ENCODE measurements at regions not wholly inside any gene's neighbourhood (a gene's known extent, or its start where the extent isn't known, plus 50 kb on each side); places are given as distances from the start of the nearest gene placed in this dataset.
"Not testable (repeated sequence)": the region's sequence is repeated elsewhere in the genome, so short reads cannot be mapped to it uniquely, and the experiment has no call there.

DNA sequence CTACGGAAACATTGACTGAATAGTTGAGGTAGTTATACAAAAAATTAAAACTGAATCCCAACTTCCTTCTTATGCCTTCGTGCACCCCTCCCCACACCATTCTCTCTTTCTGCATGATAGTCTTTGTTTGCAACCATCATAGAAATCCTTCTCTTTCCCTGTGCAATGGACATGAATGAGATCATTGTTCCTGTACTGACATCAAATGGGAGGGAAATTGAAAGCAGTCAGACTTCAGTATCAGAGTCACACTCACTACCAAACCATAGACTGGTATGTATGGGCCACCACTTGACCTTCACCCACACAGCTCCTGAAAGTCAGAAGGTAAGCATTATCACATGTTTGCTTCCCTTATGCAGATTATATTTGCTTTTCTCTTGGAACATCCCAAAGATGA is 782.8 kb downstream of the BCL11A start:
- H3K4me3 ChIP-seq (ENCODE audit: low read depth, low read length) = no peak overlapping the region

DNA sequence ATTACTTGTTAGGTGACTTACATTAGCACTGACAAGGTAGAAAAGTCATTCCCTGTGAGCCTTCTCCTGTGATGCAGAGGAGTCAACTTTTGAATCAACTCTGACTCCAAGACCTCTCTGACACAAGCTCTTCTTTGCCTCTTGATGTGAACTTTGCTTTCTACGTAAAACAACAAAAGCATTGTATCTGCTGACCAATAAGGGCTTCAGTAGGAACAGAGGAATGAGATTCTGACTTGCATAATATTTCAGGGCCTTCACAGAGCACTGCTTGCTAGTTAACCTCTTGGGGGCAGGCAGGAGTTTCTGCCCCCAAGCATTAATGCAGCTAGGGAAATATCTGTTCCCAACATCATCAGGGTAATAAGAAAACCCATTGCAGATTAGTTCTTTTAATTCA is 791.5 kb downstream of the BCL11A start:
- H3K4me3 ChIP-seq (ENCODE audit: low read depth, low read length) = no peak overlapping the region

DNA sequence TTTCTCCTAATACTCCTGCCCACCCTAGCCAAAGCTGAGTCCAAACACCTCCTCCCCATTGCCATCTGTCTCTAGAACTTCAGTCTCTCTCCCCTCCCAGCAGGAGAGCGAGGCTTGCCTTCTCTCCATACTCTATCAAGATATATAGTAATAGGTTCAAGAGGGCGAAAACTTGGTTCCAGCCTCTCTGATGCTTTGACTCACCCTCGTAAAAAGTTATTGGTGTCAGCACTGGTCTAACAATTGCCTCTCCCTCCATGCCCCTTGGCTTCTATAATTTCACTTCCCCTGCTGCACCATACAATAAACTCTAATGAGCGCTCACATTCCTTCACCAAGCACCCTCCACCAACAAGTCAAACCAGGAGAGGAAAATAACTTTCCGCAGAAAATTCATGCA is 797.3 kb downstream of the BCL11A start:
- H3K4me3 ChIP-seq (ENCODE audit: low read depth, low read length) = no peak overlapping the region

DNA sequence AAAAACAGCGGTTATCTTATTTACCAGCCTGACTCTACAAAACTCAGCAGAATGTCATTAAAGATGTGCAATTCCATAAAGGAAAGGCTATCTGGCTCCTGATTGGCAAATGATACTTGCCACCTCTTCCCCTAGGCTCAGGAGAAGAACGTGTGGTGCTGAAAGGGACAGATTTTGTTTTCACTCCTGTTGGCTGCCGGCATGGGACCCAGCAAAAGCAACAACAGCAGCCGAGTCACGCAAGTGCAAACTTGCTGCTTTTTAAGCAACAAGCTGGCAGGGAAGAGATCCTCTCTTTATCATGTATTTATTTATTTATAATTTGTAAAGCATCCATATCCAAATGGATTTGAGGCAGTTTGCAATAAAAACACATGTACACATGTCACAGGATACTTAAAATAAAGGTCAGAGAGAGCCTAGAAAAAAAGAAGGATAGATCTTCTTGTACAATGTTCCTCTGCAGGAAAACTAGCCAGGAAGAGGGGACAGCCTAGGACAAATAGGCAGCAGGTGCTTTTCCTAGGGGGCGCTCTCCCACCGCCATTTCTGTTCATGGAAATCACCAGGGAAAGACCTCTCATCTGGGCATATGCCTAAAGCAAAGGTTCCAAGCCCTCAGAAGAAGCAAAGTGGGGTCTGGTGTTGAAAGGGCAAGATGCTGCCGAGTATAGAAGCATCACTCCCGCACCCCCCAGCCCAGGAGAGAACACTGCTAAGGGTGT is 799.3 kb downstream of the BCL11A start:
- no peak overlapping the region for H3K4me3 ChIP-seq (ENCODE audit: low read depth, low read length)

DNA sequence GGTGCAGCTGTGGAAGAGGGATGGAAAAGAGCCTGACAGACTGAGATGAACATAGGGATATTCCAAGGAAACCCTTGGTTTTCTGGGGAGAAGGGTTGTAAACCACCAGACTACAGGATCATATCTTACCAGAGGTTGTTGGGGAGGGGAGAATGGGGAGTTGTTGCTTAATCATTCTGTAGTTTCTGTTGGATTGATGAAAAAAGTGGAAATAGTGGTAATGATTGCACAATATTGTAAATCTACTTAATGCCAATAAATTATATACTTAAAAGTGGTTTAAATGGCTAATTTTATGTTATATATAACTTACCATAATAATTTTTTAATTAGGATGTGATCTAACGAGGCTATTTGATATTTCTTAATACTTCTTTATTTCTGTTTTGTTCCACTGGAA is 800.9 kb downstream of the BCL11A start:
- no peak overlapping the region for H3K4me3 ChIP-seq (ENCODE audit: low read depth, low read length)

DNA sequence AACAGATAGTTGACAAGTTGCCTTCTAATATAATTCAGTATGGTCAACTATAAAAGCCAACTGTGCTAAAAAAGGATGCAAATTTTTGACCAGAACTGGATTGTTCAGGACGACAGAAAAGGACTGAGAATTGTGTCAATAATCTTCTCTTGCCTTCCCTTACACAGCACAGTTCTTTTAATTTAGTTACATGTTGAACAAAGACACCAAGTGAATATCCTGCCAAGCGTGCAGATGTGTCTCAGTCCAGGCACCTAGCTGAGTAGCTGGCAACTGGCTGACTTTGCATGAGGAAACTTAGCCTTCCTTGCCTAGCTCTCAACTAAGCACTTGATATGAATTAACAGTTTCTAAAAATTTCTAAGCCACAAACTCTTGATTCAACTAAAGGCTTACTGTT is 801.4 kb downstream of the BCL11A start:
- no peak overlapping the region for H3K4me3 ChIP-seq (ENCODE audit: low read depth, low read length)

DNA sequence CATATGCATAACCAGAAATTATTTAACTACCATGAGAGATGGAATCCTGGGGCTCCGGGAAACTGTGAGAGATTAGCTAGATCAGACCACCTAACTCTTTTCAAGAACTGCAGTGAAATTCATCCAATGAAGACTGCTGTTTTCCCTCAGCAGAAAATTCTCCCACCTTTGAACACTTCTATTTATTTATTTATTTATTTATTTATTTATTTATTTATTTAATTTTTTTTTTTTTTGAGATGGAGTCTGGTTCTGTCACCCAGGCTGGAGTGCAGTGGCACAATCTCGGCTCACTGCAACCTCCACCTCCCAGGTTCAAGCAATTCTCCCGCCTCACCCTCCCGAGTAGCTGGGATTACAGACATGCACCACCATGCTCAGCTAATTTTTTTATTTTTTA is 802.2 kb downstream of the BCL11A start:
- not testable (repeated sequence) for H3K4me3 ChIP-seq (ENCODE audit: low read depth, low read length)

DNA sequence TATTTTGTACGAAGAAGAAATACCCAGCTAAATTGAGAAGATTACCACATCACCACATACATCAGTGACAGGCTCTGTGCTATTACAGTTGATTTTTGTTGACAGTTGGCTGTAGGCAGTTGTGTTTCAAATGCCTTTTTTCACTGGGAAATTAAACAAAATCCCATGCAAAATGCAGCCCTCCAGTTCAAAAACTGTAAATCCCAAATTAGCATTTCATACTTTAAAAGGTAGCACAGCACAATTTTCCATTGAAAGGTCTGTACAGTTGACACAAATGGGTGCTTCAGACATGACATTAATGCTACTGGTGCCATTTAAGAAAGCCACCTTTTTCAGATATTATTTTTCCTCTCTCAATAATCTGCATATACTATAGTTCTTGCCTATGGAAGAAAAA is 807.2 kb downstream of the BCL11A start:
- H3K4me3 ChIP-seq (ENCODE audit: low read depth, low read length) = no peak overlapping the region

DNA sequence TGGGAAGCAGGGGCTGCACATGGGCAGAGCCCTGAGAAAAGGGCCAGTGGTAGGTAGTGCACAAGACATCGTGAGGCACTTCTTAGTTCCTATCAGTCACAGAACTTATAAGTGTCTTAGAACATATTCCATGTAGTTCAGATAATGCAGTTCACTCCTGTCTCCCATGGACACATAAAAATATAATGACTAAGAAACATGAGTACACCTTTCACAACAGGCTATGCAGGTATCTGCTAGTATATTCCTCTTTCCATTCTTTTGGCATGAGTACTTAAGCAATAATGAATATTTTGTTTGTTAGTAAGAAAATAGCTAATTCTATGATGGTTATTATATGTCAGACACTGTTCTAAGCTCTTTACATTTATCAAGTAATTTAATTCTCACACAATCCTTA is 808.4 kb downstream of the BCL11A start:
- H3K4me3 ChIP-seq (ENCODE audit: low read depth, low read length) = no peak overlapping the region

DNA sequence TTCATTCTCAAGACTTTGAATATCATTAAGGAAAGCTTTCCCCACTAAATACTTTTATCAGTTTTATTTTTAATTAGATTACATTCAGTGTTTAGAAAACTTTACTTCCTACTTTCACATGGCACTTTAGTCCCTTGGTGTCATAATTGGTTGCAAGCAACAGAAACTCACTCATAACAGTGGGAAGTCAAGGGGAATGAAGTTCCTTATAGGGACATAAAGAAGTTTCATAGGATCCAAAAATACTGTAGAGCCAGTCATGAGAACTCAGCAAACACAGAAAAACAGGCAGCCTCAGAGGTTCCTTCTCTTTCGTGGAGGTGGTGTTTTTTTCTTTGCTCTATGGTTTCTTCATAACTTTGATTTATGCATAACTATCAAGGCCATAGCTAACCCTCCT is 809.0 kb downstream of the BCL11A start:
- no peak overlapping the region for H3K4me3 ChIP-seq (ENCODE audit: low read depth, low read length)

DNA sequence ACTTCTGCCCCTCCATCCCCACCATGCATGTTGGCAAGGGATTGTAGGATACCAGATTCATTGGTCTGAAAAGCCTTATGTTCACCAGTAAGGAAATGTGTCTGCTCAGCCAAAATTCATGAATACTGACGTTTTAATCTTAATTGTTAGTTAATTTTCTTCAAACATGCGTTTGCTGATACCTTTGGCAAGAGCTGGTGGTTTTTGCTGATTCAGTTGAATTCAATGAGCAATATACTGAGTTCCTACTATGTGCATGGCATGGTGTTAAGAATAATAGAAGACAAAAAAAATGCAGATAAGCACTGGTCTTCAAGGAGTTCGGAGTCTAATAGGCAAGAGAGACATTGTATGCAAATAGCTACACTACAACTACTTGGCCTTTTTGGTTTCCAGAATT is 811.6 kb downstream of the BCL11A start:
- no peak overlapping the region for H3K4me3 ChIP-seq (ENCODE audit: low read depth, low read length)

DNA sequence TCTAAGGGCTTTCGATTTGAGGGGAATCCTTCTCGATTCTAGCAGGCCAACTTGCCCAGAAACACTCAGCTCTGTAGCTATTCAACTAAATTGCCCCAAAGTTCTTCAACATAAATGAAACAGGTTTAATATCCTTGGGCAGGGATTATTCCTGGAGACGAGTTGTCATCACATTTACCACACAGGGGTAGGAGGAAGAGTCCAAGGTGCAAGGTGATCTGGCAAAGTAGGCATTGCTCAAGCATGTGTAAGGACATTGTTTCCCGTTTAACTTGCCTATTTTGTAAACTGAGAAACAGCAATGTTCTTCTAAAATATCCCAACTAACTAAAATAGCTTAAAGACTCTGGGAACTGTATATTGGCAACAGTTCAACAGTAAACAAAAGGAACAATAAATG is 814.3 kb downstream of the BCL11A start:
- no peak overlapping the region for H3K4me3 ChIP-seq (ENCODE audit: low read depth, low read length)

DNA sequence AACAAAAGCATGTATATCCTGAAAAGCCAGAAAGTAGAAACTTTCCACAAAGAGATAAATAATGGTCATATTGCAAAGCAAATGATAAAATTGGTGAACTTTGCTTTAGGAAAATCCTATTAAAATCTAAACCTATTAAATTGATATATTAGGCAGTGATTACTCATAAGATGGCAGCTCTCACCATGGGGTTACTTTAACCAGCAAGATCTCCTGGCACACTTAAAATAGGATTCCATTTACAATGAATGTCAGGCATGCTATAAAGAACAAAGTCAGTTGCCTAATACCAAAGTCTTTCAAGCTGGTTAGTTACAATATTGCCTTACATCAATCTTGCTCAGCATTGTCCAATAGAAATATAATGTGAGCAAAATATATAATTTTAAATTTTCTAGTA is 816.2 kb downstream of the BCL11A start:
- no peak overlapping the region for H3K4me3 ChIP-seq (ENCODE audit: low read depth, low read length)

DNA sequence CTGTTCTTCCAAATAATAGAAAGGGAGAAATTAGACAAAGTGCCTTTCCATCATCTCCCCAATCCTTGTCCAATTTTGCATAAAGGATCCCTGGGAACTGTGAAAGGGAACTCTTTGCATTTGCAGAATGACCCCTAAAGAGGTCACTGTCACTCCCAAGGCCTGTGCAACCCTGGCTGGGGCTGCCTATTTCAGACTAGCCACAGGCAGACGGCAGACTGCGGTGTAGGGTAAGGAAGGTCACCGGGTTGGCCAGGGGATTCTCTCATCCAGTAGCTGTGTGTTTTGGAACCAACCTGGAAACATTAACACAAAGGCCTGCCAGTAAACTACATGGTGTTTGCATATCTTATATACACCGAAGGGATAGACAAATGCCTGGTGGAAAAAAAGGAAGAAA is 818.7 kb downstream of the BCL11A start:
- H3K4me3 ChIP-seq (ENCODE audit: low read depth, low read length) = no peak overlapping the region

DNA sequence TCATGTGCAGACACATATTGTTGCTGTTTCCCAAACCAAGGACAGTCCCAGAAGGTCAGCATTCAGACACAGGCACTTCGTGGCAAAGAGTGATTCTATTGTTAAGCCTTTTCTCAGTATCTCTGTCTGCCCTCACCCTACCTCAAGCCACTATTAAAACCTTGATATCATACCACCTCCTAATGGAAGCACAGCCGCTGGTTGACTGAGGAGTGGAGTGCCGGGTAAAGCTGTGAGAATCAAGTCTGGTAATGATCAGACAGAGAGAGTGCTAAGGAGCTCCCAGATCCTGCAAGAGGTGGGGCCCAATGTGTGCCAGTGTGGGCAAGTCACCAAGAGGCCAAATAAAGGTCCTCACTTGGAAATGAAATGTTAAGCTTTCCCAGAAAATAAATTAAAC is 819.5 kb downstream of the BCL11A start:
- H3K4me3 ChIP-seq (ENCODE audit: low read depth, low read length) = no peak overlapping the region

DNA sequence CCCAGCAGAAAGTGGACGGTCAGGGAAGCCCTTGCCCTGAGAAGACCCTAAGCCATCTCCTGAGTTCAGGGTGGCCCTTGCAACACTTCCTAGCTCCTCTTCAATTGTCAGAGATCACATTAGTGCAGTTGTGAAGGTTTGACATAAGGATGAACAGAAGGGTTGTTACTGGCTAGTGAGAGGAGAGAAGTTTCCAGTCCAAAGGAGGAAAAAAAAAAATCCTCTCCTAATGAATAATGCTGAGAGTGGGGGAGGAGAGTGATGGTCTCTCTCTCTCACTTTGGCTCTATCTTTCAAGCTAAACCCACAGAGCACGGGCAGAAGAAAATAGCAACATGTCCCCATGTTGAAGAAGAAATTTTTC is 819.9 kb downstream of the BCL11A start:
- no peak overlapping the region for H3K4me3 ChIP-seq (ENCODE audit: low read depth, low read length)

DNA sequence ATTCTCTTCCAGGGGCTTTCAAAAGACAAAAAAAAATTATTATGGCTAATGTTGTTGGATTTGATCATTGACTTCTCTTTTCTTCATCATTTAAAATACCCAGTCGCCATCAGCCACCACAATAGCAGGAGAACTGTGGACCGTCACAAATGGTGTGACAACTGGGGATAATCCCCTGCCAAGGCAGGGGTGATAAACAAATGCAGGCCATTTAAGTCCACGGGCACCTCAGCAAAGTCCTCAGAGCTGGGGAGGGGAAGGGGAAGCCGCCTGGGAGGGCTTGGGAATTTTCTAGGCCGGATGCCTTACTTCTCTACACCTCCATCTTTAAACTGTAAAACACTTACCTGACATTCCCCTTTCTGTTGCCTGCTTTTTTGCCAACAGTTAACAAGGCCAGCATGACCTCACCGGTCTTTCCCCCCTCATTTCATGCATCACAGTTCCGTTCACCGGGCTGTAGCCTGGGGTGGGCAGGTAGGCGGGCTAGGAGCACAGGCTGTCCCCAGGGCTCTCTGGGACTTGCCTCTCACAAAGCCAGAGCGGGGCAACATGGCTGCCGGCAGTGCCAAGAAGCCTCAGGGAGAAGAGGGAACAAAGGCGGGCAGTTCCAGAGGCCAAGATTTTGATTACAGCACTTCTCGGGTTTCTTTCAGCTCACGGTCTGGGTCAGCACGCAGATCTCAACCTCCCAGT is 820.4 kb downstream of the BCL11A start:
- H3K4me3 ChIP-seq (ENCODE audit: low read depth, low read length) = no peak overlapping the region

DNA sequence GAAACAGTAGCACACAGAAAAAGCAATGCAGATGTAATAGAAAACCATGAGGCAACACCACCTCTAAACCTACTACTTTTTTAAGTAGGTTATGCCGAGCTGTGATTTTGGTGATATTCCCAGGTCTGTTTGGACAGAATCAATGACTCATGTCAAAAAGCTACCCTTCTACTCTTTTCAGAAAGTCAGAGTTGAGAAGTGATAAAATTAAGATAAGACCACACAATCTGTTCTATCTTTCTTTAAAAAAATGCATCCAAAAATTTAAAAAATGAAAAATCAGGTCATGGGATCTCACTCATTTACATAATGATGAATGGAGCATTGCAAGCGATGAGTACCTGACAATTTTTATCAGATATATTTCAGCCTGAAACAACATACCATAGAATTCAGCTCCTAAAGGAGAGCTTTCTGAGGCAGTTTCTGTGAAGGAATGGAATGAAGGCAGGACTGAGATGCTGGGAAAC is 826.3 kb downstream of the BCL11A start:
- H3K4me3 ChIP-seq (ENCODE audit: low read depth, low read length) = no peak overlapping the region

DNA sequence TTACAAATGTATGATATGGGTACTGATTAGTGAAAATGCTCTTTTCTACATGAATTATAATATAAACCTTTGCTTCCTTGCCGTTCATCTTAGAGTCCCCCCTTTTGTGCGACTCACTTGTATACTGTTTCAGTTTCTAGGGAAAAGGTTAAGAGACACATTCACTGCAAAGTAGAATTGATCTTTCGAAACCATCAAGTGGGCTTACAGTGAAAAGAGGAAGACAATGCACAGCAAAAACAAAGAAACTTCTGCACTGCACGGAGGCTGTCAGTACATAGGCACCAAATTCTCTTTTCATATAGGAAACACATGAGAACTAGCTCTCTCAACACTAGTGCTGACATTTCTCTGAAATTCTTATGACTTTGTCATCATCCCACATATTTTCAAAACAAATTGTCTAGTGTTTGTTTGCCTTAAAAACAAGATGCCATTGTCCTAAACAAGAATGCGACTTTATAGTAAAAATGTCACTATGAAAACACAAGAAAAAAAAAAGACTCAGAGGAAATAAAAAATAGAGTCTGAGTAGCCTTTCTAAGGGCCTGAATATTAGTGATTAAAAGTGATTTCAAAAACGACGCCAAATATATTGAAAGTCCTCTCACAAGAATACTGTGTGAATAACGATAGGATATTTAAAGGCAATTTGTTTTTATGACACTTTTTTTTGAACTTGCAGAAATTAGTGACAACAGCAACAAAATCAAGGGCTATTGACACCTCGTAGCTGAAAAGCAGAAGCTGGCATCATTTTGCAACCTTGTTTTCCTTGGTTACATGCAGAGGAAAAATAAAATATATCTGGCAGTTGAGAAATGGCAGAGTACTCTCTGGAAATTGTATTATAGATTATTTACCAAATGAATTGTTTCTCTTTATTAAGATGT is 827.0 kb downstream of the BCL11A start:
- H3K4me3 ChIP-seq (ENCODE audit: low read depth, low read length) = no peak overlapping the region

DNA sequence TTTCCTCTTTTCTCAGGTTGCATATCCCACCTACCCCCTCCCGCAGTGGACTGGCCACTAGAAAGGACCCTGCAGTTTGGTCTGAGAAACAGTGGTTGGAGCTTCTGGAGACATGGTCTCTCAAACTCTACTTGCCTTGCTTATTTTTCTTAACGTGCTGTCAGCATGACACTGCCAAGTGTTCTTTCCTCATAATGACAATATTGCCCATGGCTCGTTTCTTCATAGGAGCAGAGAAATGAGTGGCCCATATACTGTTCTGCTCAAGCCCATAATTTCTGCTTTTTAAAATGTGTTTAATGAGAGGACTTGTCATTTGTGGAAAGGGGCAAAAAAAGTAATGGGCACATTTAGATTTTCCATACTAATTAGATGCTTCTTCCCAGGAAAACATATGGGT is 828.7 kb downstream of the BCL11A start:
- H3K4me3 ChIP-seq (ENCODE audit: low read depth, low read length) = no peak overlapping the region

DNA sequence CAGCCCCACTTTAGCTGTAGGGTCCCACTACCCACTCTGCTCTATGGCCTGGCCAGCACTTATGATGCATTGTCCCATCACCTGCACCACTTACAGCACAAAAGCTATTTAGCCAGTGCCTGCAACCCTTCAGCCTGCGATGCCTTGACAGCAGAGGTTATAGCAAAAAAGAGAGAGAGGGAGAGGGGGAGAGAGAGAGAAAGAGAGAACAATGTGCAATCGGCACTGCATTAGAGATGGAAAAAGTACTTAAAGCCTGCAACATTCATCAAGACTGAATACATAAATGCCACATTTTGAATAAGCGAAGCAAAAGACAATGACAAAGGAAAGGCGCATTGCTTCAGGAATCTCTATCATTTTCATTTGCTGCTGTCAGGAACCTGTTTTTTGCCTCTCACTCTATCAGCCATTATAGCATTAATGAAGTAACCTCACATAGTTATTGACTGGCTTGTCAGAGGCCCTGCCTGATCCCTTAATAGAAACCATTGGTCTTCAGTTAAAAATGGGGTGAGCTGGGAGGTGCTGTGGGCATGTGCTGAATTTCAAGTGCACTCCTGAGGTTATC is 833.1 kb downstream of the BCL11A start:
- H3K4me3 ChIP-seq (ENCODE audit: low read depth, low read length) = no peak overlapping the region
